ENCODE measurements at regions not wholly inside any gene's neighbourhood (a gene's known extent, or its start where the extent isn't known, plus 50 kb on each side); places are given as distances from the start of the nearest gene placed in this dataset.

DNA sequence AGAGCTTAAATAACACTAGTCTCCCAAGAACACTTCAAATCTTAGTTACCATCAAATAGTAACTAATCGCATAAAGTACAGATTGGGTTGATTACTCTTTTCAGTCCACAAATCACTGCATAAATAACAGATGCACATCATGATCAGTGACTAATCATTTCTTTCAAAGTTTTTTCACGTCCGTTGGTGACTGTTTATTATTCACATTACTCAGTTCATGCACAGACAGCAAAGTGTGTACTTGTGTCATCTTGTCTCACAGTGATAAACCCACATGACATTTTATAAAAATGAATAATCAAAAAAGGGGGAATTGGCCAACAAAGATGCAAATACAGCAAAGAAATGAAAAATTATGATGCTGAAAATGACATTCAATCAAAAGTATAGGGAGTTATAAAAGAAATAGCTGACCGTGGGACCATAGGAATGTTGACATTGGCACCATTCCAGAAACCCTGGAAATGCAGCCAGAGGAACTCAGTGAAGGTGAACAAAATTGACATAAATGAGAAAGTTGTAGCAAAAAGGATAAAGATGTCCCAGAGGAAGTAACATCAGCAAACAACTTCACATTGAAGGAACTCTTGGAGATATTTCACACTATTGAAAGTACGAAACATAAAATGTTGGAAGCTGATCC lies 161.5 kb downstream of the SOX3 start:
- no peak for DNase-seq (ENCODE audit: low spot score)
- ATAC-seq (ENCODE audit: low FRiP score), result no peak
- TF ChIP-seq, protein P1, sequence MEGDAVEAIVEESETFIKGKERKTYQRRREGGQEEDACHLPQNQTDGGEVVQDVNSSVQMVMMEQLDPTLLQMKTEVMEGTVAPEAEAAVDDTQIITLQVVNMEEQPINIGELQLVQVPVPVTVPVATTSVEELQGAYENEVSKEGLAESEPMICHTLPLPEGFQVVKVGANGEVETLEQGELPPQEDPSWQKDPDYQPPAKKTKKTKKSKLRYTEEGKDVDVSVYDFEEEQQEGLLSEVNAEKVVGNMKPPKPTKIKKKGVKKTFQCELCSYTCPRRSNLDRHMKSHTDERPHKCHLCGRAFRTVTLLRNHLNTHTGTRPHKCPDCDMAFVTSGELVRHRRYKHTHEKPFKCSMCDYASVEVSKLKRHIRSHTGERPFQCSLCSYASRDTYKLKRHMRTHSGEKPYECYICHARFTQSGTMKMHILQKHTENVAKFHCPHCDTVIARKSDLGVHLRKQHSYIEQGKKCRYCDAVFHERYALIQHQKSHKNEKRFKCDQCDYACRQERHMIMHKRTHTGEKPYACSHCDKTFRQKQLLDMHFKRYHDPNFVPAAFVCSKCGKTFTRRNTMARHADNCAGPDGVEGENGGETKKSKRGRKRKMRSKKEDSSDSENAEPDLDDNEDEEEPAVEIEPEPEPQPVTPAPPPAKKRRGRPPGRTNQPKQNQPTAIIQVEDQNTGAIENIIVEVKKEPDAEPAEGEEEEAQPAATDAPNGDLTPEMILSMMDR (IDR thresholded peaks at IDR 0.05), result no peak

DNA sequence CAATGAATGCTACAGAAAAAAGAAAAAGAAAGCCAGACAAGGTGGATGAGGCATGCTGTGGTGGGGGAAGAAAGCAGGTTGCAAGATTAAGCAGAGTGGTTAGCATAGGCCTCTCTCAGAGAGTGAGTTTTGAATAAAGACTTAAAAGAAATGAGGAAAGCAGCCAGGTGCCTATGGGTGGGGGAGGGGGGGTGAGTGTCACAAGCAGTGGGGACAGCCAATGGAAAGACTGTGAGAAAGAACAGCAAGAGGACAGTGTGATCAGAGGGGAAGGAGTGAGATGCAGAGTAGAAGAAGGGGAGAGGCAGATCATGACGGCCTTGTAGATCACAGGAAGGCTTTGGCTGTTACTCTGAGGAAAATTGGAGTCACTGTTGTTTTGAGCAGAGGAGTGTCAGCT lies 162.5 kb downstream of the SOX3 start:
- DNase-seq (ENCODE audit: low spot score) (no peak), ATAC-seq (ENCODE audit: low FRiP score) (no peak)
- TF ChIP-seq, protein P1 (IDR thresholded peaks at IDR 0.05), result no peak

DNA sequence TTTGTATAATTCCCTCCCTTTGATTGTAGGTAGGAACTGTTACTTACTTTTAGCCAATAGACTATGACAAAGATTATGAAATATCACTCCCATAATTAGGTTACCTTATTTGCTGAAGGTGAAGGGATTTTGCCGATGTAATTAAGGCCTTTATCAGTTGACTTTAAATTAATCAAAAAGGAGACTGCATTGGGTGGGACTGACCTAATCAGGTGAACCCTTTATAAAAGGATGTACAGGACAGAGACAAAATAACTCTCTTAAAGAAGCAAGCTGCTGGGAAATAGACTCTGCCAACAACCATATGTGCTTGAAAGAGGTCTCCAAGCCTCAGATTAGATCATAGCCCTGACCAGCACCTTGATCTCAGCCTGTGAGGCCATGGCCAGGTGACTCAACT lies 167.6 kb downstream of the SOX3 start:
- no peak for DNase-seq (ENCODE audit: low spot score)
- no peak for ATAC-seq (ENCODE audit: low FRiP score)
- TF ChIP-seq, protein P1 (IDR thresholded peaks at IDR 0.05), result no peak

DNA sequence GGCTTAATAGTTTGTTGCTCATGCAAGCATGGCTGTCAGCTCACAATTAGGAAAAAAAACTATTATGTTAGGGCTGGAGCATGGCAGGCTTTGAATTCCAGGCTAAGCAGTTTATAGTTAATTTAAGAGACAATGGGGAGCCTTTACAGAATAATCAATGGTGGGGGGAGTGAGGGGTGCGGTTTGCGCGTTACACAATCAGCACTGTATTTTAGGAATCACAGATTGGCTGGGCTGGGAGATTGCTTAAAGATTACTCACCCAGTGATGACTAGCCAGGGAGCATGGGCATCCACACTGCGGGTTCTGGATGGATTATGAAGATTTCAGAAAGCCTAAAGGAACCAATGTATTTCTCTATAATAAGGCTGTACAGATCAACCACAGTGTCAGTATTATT lies 186.6 kb downstream of the SOX3 start:
- TF ChIP-seq, protein P1 (IDR thresholded peaks at IDR 0.05), result no peak
- ATAC-seq (ENCODE audit: low FRiP score) (no peak), DNase-seq (ENCODE audit: low spot score) (no peak)

DNA sequence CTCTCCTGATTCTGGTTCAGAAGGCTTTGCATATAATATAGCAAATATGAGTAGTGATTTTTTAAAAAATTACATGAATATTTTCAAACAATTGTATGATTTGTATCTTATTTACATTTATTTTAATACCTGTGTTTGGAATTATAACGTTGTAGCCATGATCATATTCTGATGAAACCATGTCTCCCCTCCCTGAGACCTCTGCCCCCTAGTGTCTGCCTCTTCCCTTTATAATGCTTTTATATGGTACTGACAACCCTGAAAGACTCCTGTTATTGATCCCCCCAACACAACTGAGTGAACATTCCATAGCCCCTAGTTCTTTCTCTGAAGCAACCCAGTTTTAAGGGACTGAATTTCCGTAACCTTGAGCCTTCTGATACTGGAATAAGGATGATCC lies 187.4 kb downstream of the SOX3 start:
- ATAC-seq (ENCODE audit: low FRiP score), result no peak
- TF ChIP-seq, protein P1 (IDR thresholded peaks at IDR 0.05), result no peak
- DNase-seq (ENCODE audit: low spot score), result no peak

DNA sequence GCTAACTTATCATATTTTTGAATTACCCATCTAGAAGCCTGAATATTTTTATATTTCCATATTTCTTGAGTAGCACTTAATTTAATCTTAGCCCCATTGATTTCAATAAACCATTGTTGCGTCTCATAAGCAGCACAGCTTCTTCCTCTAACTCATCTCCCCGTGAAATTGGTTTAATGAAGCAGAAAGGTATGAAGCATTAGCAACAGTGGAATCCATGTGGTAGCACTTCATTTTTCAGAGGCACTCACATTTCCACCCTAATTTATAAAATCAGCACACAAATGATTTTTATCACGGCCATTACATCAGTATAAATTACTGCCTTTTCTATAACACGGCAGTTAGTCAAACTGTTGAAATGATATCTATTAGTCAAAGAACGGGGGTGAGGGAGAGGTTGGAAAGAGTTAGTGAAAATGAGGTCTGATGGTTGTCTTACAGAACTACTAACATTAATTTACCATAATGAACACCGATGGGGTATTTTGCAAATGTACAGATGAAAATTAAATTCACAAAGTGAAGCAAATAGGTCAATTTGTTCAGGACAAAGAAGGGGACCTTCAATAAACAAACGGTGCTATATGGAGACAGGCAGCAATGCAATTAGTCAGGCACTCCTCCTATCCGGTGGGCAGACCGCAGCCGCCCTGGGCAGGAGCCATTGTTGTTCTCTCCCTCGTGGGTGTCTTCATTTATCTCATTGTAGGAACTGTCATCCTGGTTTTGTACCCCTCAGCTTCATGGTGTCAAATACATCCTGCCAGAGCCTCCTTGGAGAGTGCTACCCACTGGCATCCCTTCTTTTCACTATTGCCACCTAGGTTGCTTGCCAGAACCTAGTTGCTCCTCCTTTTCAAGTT lies 205.7 kb downstream of the SOX3 start:
- TF ChIP-seq, protein P1 (IDR thresholded peaks at IDR 0.05), result no peak
- no peak for DNase-seq (ENCODE audit: low spot score)
- no peak for ATAC-seq (ENCODE audit: low FRiP score)

DNA sequence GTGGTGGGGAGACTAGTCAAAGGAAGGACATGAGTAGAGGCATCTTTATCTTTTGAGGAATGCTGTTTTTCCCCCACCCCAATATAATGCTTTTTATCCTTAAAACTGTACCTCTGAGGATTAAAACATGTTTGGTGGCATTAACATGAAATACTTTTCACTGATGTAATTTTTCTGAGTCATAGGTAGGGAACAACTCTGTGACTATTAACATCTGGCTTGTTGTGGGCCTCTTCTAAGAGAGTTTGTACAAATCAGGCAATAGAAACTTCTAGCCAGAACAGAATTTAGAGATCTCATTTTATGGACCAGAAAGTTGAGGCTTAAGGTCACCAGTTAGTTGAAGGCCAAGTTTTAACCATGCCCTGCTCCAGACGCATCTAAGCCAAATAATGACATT lies 207.6 kb downstream of the SOX3 start:
- DNase-seq (ENCODE audit: low spot score) (no peak), ATAC-seq (ENCODE audit: low FRiP score) (no peak)
- TF ChIP-seq, protein P1 (IDR thresholded peaks at IDR 0.05), result no peak

All from omental fat pad (tissue), 3 donors.